Loucy (cell line): ENCODE measurements at regions not wholly inside any gene's neighbourhood (a gene's known extent, or its start where the extent isn't known, plus 50 kb on each side); places are given as distances from the start of the nearest gene placed in this dataset.

Source experiments
- H2AFZ ChIP-seq: fragments of 200-600 bp; sonication (generic); 2 replicates; pipeline ENCODE4 v1.6.0; 2016; ENCODE audit warnings: antibody characterized with exemption, mild to moderate bottlenecking, low read length, moderate library complexity
- H3F3A ChIP-seq: fragments of 200-600 bp; 2 replicates; pipeline ENCODE4 v1.6.0; 2016; ENCODE audit warnings: antibody characterized with exemption, low read depth, mild to moderate bottlenecking
- H3K27me3 ChIP-seq: fragments of 200-600 bp; sonication (generic); 2 replicates; pipeline ENCODE4 v1.6.1; 2014; ENCODE audit warnings: low read length, mild to moderate bottlenecking; ENCODE audit not compliant: insufficient read depth, poor library complexity, severe bottlenecking
- H3K36me3 ChIP-seq: fragments of 200-600 bp; sonication (generic); 2 replicates; pipeline ENCODE4 v1.6.1; 2016; ENCODE audit warnings: low read length; ENCODE audit not compliant: insufficient read depth
- H3K4me1 ChIP-seq: fragments of 200-600 bp; sonication (generic); 2 replicates; pipeline ENCODE4 v1.5.1; 2014; ENCODE audit warnings: low read length, mild to moderate bottlenecking; ENCODE audit not compliant: insufficient read depth, poor library complexity, severe bottlenecking
- H3K4me2 ChIP-seq: fragments of 200-600 bp; sonication (generic); 2 replicates; pipeline ENCODE4 v1.6.0; 2014; ENCODE audit warnings: antibody characterized with exemption, low read length, low read depth, mild to moderate bottlenecking; ENCODE audit not compliant: poor library complexity, severe bottlenecking
- H3K4me3 ChIP-seq: fragments of 200-600 bp; sonication (generic); 2 replicates; pipeline ENCODE4 v1.5.1; 2014; ENCODE audit warnings: low read length, mild to moderate bottlenecking, mixed read lengths; ENCODE audit not compliant: poor library complexity, severe bottlenecking
- H3K79me2 ChIP-seq: fragments of 200-600 bp; sonication (generic); 2 replicates; pipeline ENCODE4 v1.6.1; 2014; ENCODE audit warnings: low read length; ENCODE audit not compliant: insufficient read depth
- H3K9ac ChIP-seq: fragments of 200-600 bp; sonication (generic); 2 replicates; pipeline ENCODE4 v1.6.0; 2014; ENCODE audit warnings: mild to moderate bottlenecking, low read depth, low read length, moderate library complexity; ENCODE audit not compliant: poor library complexity, severe bottlenecking
- H3K9me2 ChIP-seq: fragments of 200-600 bp; sonication (generic); replicated peaks from 2 replicates; pipeline ENCODE4 v1.6.1; 2016; ENCODE audit warnings: low read depth, low read length, mixed read lengths
- H3K9me3 ChIP-seq: fragments of 200-600 bp; sonication (generic); 2 replicates; pipeline ENCODE4 v1.6.1; 2014; ENCODE audit warnings: mild to moderate bottlenecking, antibody characterized with exemption, low read length, low read depth; ENCODE audit not compliant: insufficient read depth
- H4K20me1 ChIP-seq: fragments of 200-600 bp; sonication (generic); 2 replicates; pipeline ENCODE4 v1.6.0; 2014; ENCODE audit warnings: antibody characterized with exemption, low read length, mild to moderate bottlenecking; ENCODE audit not compliant: insufficient read depth, poor library complexity, severe bottlenecking
- EZH2phosphoT487 ChIP-seq: fragments of 200-600 bp; IDR thresholded peaks from 2 replicates; pipeline ENCODE4 v1.6.1; 2018; ENCODE audit warnings: antibody characterized with exemption, mild to moderate bottlenecking, moderate library complexity, borderline replicate concordance
- TF ChIP-seq, protein P1 (sequence below): fragments of 200-600 bp; sonication (generic); conservative IDR thresholded peaks from 2 replicates; pipeline ENCODE4 v1.5.1; 2014; ENCODE audit warnings: mild to moderate bottlenecking, antibody characterized with exemption, low read length

DNA sequence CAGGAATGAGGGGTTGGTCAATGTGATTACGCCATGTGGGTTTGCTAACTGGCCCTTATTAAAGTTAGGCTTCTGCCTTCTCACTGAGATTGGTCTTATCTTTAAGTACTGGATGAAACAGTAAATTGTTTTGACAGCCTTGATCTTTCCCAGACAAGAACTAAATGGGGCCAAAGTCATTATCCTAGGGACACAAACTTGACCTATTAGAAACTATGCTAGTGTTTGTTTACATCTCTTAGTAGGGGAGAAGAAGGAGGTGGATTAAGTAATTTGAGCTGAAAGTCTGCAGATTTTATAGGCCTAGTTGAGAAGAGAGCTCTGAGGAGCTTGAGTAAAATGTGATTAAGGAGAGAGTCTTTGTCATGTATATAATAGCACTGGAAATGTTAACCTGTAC is 386.9 kb downstream of the HTR7 start:
- H3K79me2 ChIP-seq, result no peaks in the 10 kb centered on the region
- H3K4me3 ChIP-seq, result no peak overlapping the region
- TF ChIP-seq, protein P1, sequence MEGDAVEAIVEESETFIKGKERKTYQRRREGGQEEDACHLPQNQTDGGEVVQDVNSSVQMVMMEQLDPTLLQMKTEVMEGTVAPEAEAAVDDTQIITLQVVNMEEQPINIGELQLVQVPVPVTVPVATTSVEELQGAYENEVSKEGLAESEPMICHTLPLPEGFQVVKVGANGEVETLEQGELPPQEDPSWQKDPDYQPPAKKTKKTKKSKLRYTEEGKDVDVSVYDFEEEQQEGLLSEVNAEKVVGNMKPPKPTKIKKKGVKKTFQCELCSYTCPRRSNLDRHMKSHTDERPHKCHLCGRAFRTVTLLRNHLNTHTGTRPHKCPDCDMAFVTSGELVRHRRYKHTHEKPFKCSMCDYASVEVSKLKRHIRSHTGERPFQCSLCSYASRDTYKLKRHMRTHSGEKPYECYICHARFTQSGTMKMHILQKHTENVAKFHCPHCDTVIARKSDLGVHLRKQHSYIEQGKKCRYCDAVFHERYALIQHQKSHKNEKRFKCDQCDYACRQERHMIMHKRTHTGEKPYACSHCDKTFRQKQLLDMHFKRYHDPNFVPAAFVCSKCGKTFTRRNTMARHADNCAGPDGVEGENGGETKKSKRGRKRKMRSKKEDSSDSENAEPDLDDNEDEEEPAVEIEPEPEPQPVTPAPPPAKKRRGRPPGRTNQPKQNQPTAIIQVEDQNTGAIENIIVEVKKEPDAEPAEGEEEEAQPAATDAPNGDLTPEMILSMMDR, result no peak
- no peak for TF ChIP-seq EZH2phosphoT487
- H3K9me2 ChIP-seq, result no peaks in the 10 kb centered on the region
- H3K36me3 ChIP-seq, result no peaks in the 10 kb centered on the region
- H2AFZ ChIP-seq, result no peak overlapping the region
- no peaks in the 10 kb centered on the region for H3F3A ChIP-seq
- H3K27me3 ChIP-seq, result no peaks in the 10 kb centered on the region
- H3K9me3 ChIP-seq, result no peaks in the 10 kb centered on the region
- H4K20me1 ChIP-seq, result no peaks in the 10 kb centered on the region
- no peaks in the 10 kb centered on the region for H3K4me1 ChIP-seq
- H3K9ac ChIP-seq, result no peak overlapping the region
- no peak overlapping the region for H3K4me2 ChIP-seq

DNA sequence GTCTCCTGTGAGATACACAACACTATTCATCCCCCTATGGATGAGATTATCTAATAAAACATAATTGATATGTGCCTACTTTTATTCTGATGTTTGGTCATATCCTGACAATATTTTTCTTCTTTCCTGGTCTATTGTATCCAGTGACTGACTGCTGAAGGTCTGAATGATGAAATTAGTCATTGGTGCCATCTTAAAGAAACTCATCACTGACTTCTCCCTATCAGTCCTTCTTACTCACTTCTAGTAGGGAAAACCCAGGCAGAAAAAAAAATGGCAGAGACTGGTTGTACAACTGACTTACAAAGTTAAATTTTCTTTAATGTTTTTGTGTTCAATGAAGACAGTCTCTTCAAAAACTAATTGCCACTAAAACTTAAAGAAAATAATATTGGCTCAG is 377.4 kb downstream of the HTR7 start:
- H4K20me1 ChIP-seq, result no peaks in the 10 kb centered on the region
- no peaks in the 10 kb centered on the region for H3K36me3 ChIP-seq
- no peak overlapping the region for H2AFZ ChIP-seq
- no peak overlapping the region for H3K9ac ChIP-seq
- no peaks in the 10 kb centered on the region for H3K9me2 ChIP-seq
- TF ChIP-seq, protein P1, result no peak
- no peak for TF ChIP-seq EZH2phosphoT487
- no peaks in the 10 kb centered on the region for H3K4me1 ChIP-seq
- H3K4me2 ChIP-seq, result no peak overlapping the region
- no peaks in the 10 kb centered on the region for H3F3A ChIP-seq
- no peaks in the 10 kb centered on the region for H3K9me3 ChIP-seq
- H3K79me2 ChIP-seq, result no peaks in the 10 kb centered on the region
- no peaks in the 10 kb centered on the region for H3K27me3 ChIP-seq
- no peak overlapping the region for H3K4me3 ChIP-seq

DNA sequence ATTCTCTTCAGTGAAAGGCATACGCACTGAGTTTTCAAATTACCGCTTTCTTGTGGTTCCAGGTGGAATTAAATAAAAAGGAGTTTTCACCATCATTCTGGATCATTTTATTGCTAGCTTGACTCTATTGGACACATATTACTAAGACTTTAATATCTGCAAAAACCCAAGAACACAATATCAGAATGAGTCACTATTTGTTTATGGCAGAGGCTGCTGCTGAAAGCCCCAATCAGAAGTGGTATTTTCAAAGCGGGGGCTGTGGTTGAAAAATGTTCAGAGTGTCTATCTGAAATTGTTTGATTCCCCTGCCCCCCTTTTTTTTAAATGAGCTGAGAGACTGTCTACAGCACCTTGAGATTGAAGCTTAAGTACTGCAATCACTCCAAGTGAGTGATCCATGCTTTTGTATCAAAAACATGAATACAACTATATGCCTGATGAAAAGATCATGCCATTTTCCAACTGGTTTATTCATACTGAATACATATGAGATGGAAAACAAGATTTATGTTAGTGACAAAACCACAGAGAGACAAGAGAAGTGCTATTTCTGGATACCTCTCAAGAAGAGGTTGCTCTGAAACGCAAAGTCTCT is 376.4 kb downstream of the HTR7 start:
- no peak overlapping the region for H3K9ac ChIP-seq
- no peaks in the 10 kb centered on the region for H3K36me3 ChIP-seq
- no peak overlapping the region for H2AFZ ChIP-seq
- H3K9me2 ChIP-seq, result no peaks in the 10 kb centered on the region
- no peaks in the 10 kb centered on the region for H3K79me2 ChIP-seq
- H4K20me1 ChIP-seq, result no peaks in the 10 kb centered on the region
- H3F3A ChIP-seq, result no peaks in the 10 kb centered on the region
- no peaks in the 10 kb centered on the region for H3K9me3 ChIP-seq
- no peaks in the 10 kb centered on the region for H3K4me1 ChIP-seq
- no peak overlapping the region for H3K4me2 ChIP-seq
- no peaks in the 10 kb centered on the region for H3K27me3 ChIP-seq
- H3K4me3 ChIP-seq, result no peak overlapping the region
- no peak for TF ChIP-seq EZH2phosphoT487
- TF ChIP-seq, protein P1, result no peak
